ENCODE measurements at regions not wholly inside any gene's neighbourhood (a gene's known extent, or its start where the extent isn't known, plus 50 kb on each side); places are given as distances from the start of the nearest gene placed in this dataset.

GRCh38 chr1:110816945-110817344 is 56.0 kb upstream of the CD53 start:
- Mint-ChIP-seq H3K27me3 (no peaks in the 10 kb centered on the region), H3K27ac (no peak overlapping the region), H3K9me3 (peaks cover 4% of the 10 kb centered on the region), H3K4me3 (no peak overlapping the region), H3K36me3 (no peaks in the 10 kb centered on the region), H3K4me1 (no peaks in the 10 kb centered on the region)
- DNase-seq, result no peak

- H3K36me3 Mint-ChIP-seq, result no peaks in the 10 kb centered on the region
- H3K27me3 Mint-ChIP-seq, result no peaks in the 10 kb centered on the region
- peaks cover 4% of the 10 kb centered on the region for H3K4me1 Mint-ChIP-seq
- no peak for DNase-seq
- no peak overlapping the region for H3K4me3 Mint-ChIP-seq
- no peaks in the 10 kb centered on the region for H3K9me3 Mint-ChIP-seq
- H3K27ac Mint-ChIP-seq, result no peak overlapping the region
Observed at GRCh38 chr1:110811529-110811928, 61.4 kb upstream of the CD53 start.

- Mint-ChIP-seq H3K36me3 (peaks cover under 1% of the 10 kb centered on the region), H3K4me1 (peaks cover 3% of the 10 kb centered on the region), H3K27ac (no peak overlapping the region), H3K4me3 (no peak overlapping the region), H3K27me3 (no peaks in the 10 kb centered on the region), H3K9me3 (peaks cover 14% of the 10 kb centered on the region)
- no peak for DNase-seq
Observed at GRCh38 chr1:110800079-110800478, 72.9 kb upstream of the CD53 start.

- peaks cover 14% of the 10 kb centered on the region for H3K9me3 Mint-ChIP-seq
- peaks cover 4% of the 10 kb centered on the region for H3K36me3 Mint-ChIP-seq
- no peak overlapping the region for H3K27ac Mint-ChIP-seq
- no peaks in the 10 kb centered on the region for H3K27me3 Mint-ChIP-seq
- no peak overlapping the region for H3K4me3 Mint-ChIP-seq
- H3K4me1 Mint-ChIP-seq, result no peaks in the 10 kb centered on the region
- no peak for DNase-seq
Observed at GRCh38 chr1:110798691-110799256, 74.2 kb upstream of the CD53 start.

- Mint-ChIP-seq H3K27me3 (no peaks in the 10 kb centered on the region), H3K4me1 (peaks cover 40% of the 10 kb centered on the region), H3K9me3 (peaks cover 22% of the 10 kb centered on the region), H3K4me3 (no peak overlapping the region), H3K27ac (no peak overlapping the region), H3K36me3 (peaks cover 14% of the 10 kb centered on the region)
- DNase-seq, result no peak
Observed at GRCh38 chr1:110788673-110789072, 84.3 kb upstream of the CD53 start.

GRCh38 chr1:110787328-110788071 is 85.4 kb upstream of the CD53 start:
- H3K4me1 Mint-ChIP-seq, result peaks cover 47% of the 10 kb centered on the region
- peaks cover 13% of the 10 kb centered on the region for H3K36me3 Mint-ChIP-seq
- DNase-seq, result peak; percentile 30
- H3K27me3 Mint-ChIP-seq, result no peaks in the 10 kb centered on the region
- peaks cover 18% of the 10 kb centered on the region for H3K9me3 Mint-ChIP-seq
- peak overlapping the region; percentile 24 for H3K4me3 Mint-ChIP-seq
- peak overlapping the region; percentile 77 for H3K27ac Mint-ChIP-seq

GRCh38 chr1:110786802-110787327 is 86.1 kb upstream of the CD53 start:
- Mint-ChIP-seq H3K9me3 (peaks cover 17% of the 10 kb centered on the region), H3K4me3 (peak overlapping the region; percentile 33), H3K27ac (peak overlapping the region; percentile 77), H3K36me3 (peaks cover 13% of the 10 kb centered on the region), H3K27me3 (no peaks in the 10 kb centered on the region), H3K4me1 (peaks cover 47% of the 10 kb centered on the region)
- DNase-seq, result no peak

GRCh38 chr1:110785612-110786011 is 87.3 kb upstream of the CD53 start:
- DNase-seq, result no peak
- Mint-ChIP-seq H3K36me3 (peaks cover 13% of the 10 kb centered on the region), H3K27me3 (no peaks in the 10 kb centered on the region), H3K4me1 (peaks cover 51% of the 10 kb centered on the region), H3K4me3 (no peak overlapping the region), H3K27ac (peak overlapping the region; percentile 65), H3K9me3 (peaks cover 15% of the 10 kb centered on the region)

GRCh38 chr1:110785055-110785454 is 87.9 kb upstream of the CD53 start:
- peaks cover 52% of the 10 kb centered on the region for H3K4me1 Mint-ChIP-seq
- peaks cover 15% of the 10 kb centered on the region for H3K9me3 Mint-ChIP-seq
- H3K4me3 Mint-ChIP-seq, result no peak overlapping the region
- H3K27me3 Mint-ChIP-seq, result no peaks in the 10 kb centered on the region
- peaks cover 13% of the 10 kb centered on the region for H3K36me3 Mint-ChIP-seq
- no peak overlapping the region for H3K27ac Mint-ChIP-seq
- DNase-seq, result no peak

- Mint-ChIP-seq H3K27ac (no peak overlapping the region), H3K4me1 (peaks cover 48% of the 10 kb centered on the region), H3K36me3 (peaks cover 3% of the 10 kb centered on the region), H3K9me3 (peaks cover under 1% of the 10 kb centered on the region), H3K4me3 (no peak overlapping the region), H3K27me3 (no peaks in the 10 kb centered on the region)
- peak; percentile 38 for DNase-seq
Observed at GRCh38 chr1:110783292-110783918, 89.5 kb upstream of the CD53 start.

- Mint-ChIP-seq H3K9me3 (no peaks in the 10 kb centered on the region), H3K4me3 (no peak overlapping the region), H3K36me3 (no peaks in the 10 kb centered on the region), H3K27me3 (no peaks in the 10 kb centered on the region), H3K27ac (no peak overlapping the region), H3K4me1 (peaks cover 32% of the 10 kb centered on the region)
- no peak for DNase-seq
Observed at GRCh38 chr1:110781525-110781924, 91.4 kb upstream of the CD53 start.

- H3K9me3 Mint-ChIP-seq, result no peaks in the 10 kb centered on the region
- no peaks in the 10 kb centered on the region for H3K36me3 Mint-ChIP-seq
- H3K4me3 Mint-ChIP-seq, result peak overlapping the region; percentile 39
- peaks cover 25% of the 10 kb centered on the region for H3K4me1 Mint-ChIP-seq
- H3K27me3 Mint-ChIP-seq, result no peaks in the 10 kb centered on the region
- DNase-seq, result peak; percentile 70
- no peak overlapping the region for H3K27ac Mint-ChIP-seq
Observed at GRCh38 chr1:110780600-110781484, 92.1 kb upstream of the CD53 start.

GRCh38 chr1:110779636-110780035 is 93.3 kb upstream of the CD53 start:
- Mint-ChIP-seq H3K27me3 (no peaks in the 10 kb centered on the region), H3K27ac (no peak overlapping the region), H3K36me3 (no peaks in the 10 kb centered on the region), H3K4me1 (peaks cover 15% of the 10 kb centered on the region), H3K4me3 (no peak overlapping the region), H3K9me3 (no peaks in the 10 kb centered on the region)
- DNase-seq, result no peak

GRCh38 chr1:110778821-110779220 is 94.1 kb upstream of the CD53 start:
- no peak for DNase-seq
- Mint-ChIP-seq H3K27me3 (no peaks in the 10 kb centered on the region), H3K9me3 (no peaks in the 10 kb centered on the region), H3K4me1 (peaks cover 13% of the 10 kb centered on the region), H3K27ac (no peak overlapping the region), H3K4me3 (no peak overlapping the region), H3K36me3 (no peaks in the 10 kb centered on the region)

- DNase-seq, result no peak
- Mint-ChIP-seq H3K27me3 (no peaks in the 10 kb centered on the region), H3K9me3 (no peaks in the 10 kb centered on the region), H3K4me1 (peaks cover 4% of the 10 kb centered on the region), H3K27ac (no peak overlapping the region), H3K36me3 (no peaks in the 10 kb centered on the region), H3K4me3 (no peak overlapping the region)
Observed at GRCh38 chr1:110777228-110777627, 95.7 kb upstream of the CD53 start.

Data from activated naive CD8-positive, alpha-beta T cell treated with anti-CD3 and anti-CD28 coated beads for 36 hours (primary cell).